ENCODE measurements at regions not wholly inside any gene's neighbourhood (a gene's known extent, or its start where the extent isn't known, plus 50 kb on each side); places are given as distances from the start of the nearest gene placed in this dataset.

- TF ChIP-seq CTCF (IDR thresholded peaks at IDR 0.05): no peak
- Mint-ChIP-seq H3K4me3 (ENCODE audit: unreplicated experiment) (no peak overlapping the region), H3K9me3 (ENCODE audit: low read depth) (no peaks in the 10 kb centered on the region), H3K27ac (ENCODE audit: unreplicated experiment) (no peak overlapping the region), H3K27me3 (ENCODE audit: low read depth) (peaks cover 4% of the 10 kb centered on the region), H3K4me1 (ENCODE audit: low read depth) (no peaks in the 10 kb centered on the region), H3K36me3 (ENCODE audit: low read depth) (no peaks in the 10 kb centered on the region)
- no peak for DNase-seq (ENCODE audit: low spot score)
Measured at GRCh38 chr9:1916655-1917054, 98.5 kb upstream of the SMARCA2 start.

DNA sequence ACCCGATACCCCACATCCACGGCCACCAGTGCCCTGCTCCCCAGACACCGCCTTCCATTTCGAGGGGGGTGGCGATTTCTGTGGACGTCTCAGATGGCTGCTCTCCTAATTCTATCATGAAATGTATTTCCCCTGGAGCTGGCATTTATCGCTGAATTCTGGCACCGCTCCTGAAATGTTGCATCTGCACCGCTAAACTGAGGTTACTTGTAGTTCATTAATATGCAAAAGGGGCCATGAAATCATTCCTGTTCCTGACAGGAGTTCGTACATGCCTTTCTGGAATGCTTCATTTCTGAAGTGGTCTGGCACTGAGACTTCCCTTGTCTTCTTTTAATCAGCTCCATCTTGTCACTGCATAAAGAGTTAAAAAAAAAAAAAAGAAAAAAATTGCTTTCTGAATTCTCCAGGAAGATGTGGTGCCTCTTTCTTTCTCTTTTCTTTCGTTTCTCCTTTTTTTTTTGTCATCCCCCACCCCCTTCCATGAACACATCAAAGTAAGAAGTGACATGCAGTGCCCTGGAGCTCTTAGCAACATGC lies 97.7 kb upstream of the SMARCA2 start:
- no peak for TF ChIP-seq CTCF (IDR thresholded peaks at IDR 0.05)
- Mint-ChIP-seq H3K4me3 (ENCODE audit: unreplicated experiment) (no peak overlapping the region), H3K27me3 (ENCODE audit: low read depth) (peaks cover 4% of the 10 kb centered on the region), H3K27ac (ENCODE audit: unreplicated experiment) (no peak overlapping the region), H3K36me3 (ENCODE audit: low read depth) (no peaks in the 10 kb centered on the region), H3K4me1 (ENCODE audit: low read depth) (no peaks in the 10 kb centered on the region), H3K9me3 (ENCODE audit: low read depth) (peaks cover 5% of the 10 kb centered on the region)
- no peak for DNase-seq (ENCODE audit: low spot score)

- Mint-ChIP-seq H3K9me3 (ENCODE audit: low read depth) (peaks cover 5% of the 10 kb centered on the region), H3K27ac (ENCODE audit: unreplicated experiment) (no peak overlapping the region), H3K4me1 (ENCODE audit: low read depth) (no peaks in the 10 kb centered on the region), H3K27me3 (ENCODE audit: low read depth) (peaks cover 4% of the 10 kb centered on the region), H3K4me3 (ENCODE audit: unreplicated experiment) (no peak overlapping the region), H3K36me3 (ENCODE audit: low read depth) (no peaks in the 10 kb centered on the region)
- TF ChIP-seq CTCF (IDR thresholded peaks at IDR 0.05): no peak
- no peak for DNase-seq (ENCODE audit: low spot score)
Measured at GRCh38 chr9:1918108-1918507, 97.0 kb upstream of the SMARCA2 start.

DNA sequence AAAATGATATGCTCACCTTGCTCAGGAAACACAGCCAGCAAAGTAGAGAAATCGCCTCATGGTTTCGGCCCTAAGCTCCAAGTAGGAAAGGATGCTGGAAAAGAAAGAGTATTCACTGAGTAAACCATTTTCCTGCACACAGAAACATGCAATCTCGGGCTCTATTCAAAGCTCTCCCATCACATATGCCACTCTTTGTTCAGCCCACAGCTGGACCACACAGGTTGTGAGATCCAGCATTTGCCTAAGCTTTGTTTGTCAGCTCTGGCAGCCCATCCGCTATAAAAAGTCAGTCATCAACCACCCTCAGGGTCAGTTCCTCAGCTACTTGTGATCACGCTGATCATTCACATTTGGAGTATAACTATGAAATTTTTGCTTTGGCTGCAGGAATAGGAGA lies 96.5 kb upstream of the SMARCA2 start:
- no peak for TF ChIP-seq CTCF (IDR thresholded peaks at IDR 0.05)
- Mint-ChIP-seq H3K27ac (ENCODE audit: unreplicated experiment) (no peak overlapping the region), H3K27me3 (ENCODE audit: low read depth) (peaks cover 4% of the 10 kb centered on the region), H3K4me1 (ENCODE audit: low read depth) (no peaks in the 10 kb centered on the region), H3K36me3 (ENCODE audit: low read depth) (no peaks in the 10 kb centered on the region), H3K4me3 (ENCODE audit: unreplicated experiment) (no peak overlapping the region), H3K9me3 (ENCODE audit: low read depth) (peaks cover 5% of the 10 kb centered on the region)
- no peak for DNase-seq (ENCODE audit: low spot score)

DNA sequence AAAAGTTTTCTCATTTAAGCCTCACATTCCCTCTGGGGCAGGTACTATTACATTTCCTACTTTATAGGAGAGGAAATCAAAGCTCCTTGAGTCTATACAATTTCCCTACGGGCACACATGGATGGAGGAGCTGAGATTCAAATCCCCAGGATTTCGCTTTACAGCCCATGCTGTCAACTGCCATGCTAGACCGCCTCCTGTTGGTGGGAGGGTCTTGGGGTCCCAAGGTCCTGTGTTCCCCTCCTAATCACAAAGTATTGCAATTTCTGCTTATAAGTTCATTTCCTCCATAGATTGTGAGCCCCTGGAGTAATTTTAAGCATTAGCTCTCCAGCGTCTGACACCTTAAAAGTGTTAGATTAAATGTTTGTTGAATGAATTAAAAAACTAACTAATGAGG lies 95.9 kb upstream of the SMARCA2 start:
- H3K4me1 Mint-ChIP-seq (ENCODE audit: low read depth): no peaks in the 10 kb centered on the region
- no peak overlapping the region for H3K4me3 Mint-ChIP-seq (ENCODE audit: unreplicated experiment)
- H3K36me3 Mint-ChIP-seq (ENCODE audit: low read depth): no peaks in the 10 kb centered on the region
- no peak for DNase-seq (ENCODE audit: low spot score)
- H3K27me3 Mint-ChIP-seq (ENCODE audit: low read depth): peaks cover 4% of the 10 kb centered on the region
- TF ChIP-seq CTCF (IDR thresholded peaks at IDR 0.05): no peak
- peaks cover 5% of the 10 kb centered on the region for H3K9me3 Mint-ChIP-seq (ENCODE audit: low read depth)
- H3K27ac Mint-ChIP-seq (ENCODE audit: unreplicated experiment): no peak overlapping the region
